ENCODE measurements at regions not wholly inside any gene's neighbourhood (a gene's known extent, or its start where the extent isn't known, plus 50 kb on each side); places are given as distances from the start of the nearest gene placed in this dataset.

DNA sequence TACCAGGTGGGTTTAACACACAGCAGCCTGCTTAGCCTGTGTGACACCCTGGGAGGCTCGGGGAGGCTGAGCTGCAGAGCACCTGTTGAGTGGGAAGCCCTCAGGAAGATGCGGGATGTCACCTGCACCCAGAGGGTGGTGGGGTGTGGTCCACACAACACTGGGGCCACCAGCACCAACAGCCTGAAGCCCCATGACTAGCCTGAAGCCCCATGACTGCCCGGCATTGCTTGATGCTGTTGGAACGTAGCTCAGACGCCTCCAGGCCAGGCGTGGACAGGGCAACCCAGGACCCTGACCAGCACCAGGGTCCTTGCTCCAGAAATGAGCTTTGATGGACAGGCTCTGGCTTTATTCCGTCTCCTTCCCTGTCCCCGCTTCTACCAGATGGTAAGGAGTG is 76.3 kb upstream of the ZNF469 start:
- TF ChIP-seq, protein P1, sequence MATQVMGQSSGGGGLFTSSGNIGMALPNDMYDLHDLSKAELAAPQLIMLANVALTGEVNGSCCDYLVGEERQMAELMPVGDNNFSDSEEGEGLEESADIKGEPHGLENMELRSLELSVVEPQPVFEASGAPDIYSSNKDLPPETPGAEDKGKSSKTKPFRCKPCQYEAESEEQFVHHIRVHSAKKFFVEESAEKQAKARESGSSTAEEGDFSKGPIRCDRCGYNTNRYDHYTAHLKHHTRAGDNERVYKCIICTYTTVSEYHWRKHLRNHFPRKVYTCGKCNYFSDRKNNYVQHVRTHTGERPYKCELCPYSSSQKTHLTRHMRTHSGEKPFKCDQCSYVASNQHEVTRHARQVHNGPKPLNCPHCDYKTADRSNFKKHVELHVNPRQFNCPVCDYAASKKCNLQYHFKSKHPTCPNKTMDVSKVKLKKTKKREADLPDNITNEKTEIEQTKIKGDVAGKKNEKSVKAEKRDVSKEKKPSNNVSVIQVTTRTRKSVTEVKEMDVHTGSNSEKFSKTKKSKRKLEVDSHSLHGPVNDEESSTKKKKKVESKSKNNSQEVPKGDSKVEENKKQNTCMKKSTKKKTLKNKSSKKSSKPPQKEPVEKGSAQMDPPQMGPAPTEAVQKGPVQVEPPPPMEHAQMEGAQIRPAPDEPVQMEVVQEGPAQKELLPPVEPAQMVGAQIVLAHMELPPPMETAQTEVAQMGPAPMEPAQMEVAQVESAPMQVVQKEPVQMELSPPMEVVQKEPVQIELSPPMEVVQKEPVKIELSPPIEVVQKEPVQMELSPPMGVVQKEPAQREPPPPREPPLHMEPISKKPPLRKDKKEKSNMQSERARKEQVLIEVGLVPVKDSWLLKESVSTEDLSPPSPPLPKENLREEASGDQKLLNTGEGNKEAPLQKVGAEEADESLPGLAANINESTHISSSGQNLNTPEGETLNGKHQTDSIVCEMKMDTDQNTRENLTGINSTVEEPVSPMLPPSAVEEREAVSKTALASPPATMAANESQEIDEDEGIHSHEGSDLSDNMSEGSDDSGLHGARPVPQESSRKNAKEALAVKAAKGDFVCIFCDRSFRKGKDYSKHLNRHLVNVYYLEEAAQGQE (tag by site-specific recombination; IDR thresholded peaks at IDR 0.05), result no peak
- TF ChIP-seq, protein P2, sequence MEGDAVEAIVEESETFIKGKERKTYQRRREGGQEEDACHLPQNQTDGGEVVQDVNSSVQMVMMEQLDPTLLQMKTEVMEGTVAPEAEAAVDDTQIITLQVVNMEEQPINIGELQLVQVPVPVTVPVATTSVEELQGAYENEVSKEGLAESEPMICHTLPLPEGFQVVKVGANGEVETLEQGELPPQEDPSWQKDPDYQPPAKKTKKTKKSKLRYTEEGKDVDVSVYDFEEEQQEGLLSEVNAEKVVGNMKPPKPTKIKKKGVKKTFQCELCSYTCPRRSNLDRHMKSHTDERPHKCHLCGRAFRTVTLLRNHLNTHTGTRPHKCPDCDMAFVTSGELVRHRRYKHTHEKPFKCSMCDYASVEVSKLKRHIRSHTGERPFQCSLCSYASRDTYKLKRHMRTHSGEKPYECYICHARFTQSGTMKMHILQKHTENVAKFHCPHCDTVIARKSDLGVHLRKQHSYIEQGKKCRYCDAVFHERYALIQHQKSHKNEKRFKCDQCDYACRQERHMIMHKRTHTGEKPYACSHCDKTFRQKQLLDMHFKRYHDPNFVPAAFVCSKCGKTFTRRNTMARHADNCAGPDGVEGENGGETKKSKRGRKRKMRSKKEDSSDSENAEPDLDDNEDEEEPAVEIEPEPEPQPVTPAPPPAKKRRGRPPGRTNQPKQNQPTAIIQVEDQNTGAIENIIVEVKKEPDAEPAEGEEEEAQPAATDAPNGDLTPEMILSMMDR (tag by site-specific recombination; IDR thresholded peaks at IDR 0.05), result no peak
- TF ChIP-seq ZNF670 (tag by site-specific recombination; IDR thresholded peaks at IDR 0.05; ENCODE audit: low read depth), result no peak
- TF ChIP-seq, protein P3, sequence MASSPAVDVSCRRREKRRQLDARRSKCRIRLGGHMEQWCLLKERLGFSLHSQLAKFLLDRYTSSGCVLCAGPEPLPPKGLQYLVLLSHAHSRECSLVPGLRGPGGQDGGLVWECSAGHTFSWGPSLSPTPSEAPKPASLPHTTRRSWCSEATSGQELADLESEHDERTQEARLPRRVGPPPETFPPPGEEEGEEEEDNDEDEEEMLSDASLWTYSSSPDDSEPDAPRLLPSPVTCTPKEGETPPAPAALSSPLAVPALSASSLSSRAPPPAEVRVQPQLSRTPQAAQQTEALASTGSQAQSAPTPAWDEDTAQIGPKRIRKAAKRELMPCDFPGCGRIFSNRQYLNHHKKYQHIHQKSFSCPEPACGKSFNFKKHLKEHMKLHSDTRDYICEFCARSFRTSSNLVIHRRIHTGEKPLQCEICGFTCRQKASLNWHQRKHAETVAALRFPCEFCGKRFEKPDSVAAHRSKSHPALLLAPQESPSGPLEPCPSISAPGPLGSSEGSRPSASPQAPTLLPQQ (tag by site-specific recombination; IDR thresholded peaks at IDR 0.05), result no peak
- TF ChIP-seq ZNF324 (tag by site-specific recombination; IDR thresholded peaks at IDR 0.05), result no peak
- no peak for TF ChIP-seq ZBTB17 (tag by site-specific recombination; IDR thresholded peaks at IDR 0.05)
- TF ChIP-seq MEIS1 (CRISPR knock-in tag; IDR thresholded peaks at IDR 0.05; ENCODE audit: borderline replicate concordance), result no peak
